GM12892 (cell line): ENCODE measurements at regions not wholly inside any gene's neighbourhood (a gene's known extent, or its start where the extent isn't known, plus 50 kb on each side); places are given as distances from the start of the nearest gene placed in this dataset.

ENCODE experiments used
- POLR2A ChIP-seq: IDR thresholded peaks from 2 replicates; pipeline ENCODE4 v1.6.1; 2011; ENCODE audit warnings: low read depth, low read length, control low read depth
- TAF1 ChIP-seq: IDR thresholded peaks from 2 replicates; pipeline ENCODE4 v1.6.1; 2011; ENCODE audit warnings: low read depth, mild to moderate bottlenecking, control low read depth, low read length, borderline replicate concordance

DNA sequence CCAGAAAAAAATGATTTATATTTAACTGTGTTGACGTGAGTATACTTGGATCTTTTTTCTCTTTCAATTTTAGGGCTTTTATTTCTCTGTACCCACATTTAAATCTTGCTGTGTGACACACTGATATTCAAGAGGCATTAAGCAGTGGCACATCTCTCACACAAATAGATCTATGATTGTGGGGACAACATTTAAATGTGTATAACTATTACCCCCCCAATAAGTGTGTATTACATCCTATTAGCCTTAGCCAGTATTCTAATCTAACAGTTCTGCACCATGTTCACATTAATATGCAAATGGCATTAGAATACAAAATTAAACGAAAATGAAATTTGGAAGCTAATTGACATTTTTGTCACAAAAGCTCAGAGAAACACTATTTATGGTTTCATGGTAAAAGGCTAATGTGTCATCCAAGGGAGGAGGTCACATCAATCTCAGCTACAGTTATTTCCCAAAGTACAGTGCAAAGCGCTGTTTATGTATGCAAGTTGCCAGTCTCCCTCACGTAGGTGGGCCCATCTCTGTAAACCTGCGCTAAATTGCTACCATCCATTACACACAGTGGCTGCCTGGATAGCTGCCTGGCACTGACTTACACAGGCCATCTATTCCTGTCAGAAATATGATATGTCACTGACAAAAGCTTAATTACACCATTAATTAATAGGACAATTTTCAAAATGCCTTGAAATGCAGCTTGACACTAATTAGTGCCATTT lies 984.7 kb upstream of the PCDH9 start:
- TF ChIP-seq POLR2A (no peak), TAF1 (no peak)
